Thoracic aorta (tissue), 2 donors: ENCODE measurements at regions not wholly inside any gene's neighbourhood (a gene's known extent, or its start where the extent isn't known, plus 50 kb on each side); places are given as distances from the start of the nearest gene placed in this dataset.

Source experiments
- ATAC-seq: fragments of 150-250 bp; one replicate; pipeline ENCODE4 v1.8.0; 2017; ENCODE audit warnings: low read depth; ENCODE audit not compliant: insufficient number of reproducible peaks, low FRiP score
- DNase-seq: peaks from one replicate; pipeline ENCODE4 v3.0.0-alpha.2; 2020; ENCODE audit warnings: low spot score
- H3K27ac ChIP-seq, 2 donors: fragments of 200-600 bp; sonication (generic); 1 replicate in 1 of 2; 2 replicates in 1 of 2; pipeline ENCODE4 v1.5.1; 2016; ENCODE audit warnings: mild to moderate bottlenecking in 2 of 2, moderate library complexity in 2 of 2
- H3K27me3 ChIP-seq: fragments of 200-600 bp; sonication (generic); replicated peaks from 2 replicates; pipeline ENCODE4 v1.6.0; 2016; ENCODE audit warnings: mild to moderate bottlenecking; ENCODE audit not compliant: insufficient read depth
- H3K36me3 ChIP-seq: fragments of 200-600 bp; sonication (generic); one replicate; pipeline ENCODE4 v1.5.1; 2016
- H3K4me1 ChIP-seq, 2 donors: fragments of 200-600 bp; sonication (generic); 1 replicate in 1 of 2; 2 replicates in 1 of 2; pipeline versions ENCODE4 v1.5.1 to v1.6.0; 2016; ENCODE audit warnings: low read depth in 2 of 2, mild to moderate bottlenecking in 1 of 2; ENCODE audit not compliant: control insufficient read depth in 1 of 2
- H3K4me3 ChIP-seq: fragments of 200-600 bp; sonication (generic); 2 replicates; pipeline ENCODE4 v1.5.1; 2016; ENCODE audit warnings: mild to moderate bottlenecking
- H3K9me3 ChIP-seq: fragments of 200-600 bp; sonication (generic); 2 replicates; pipeline ENCODE4 v1.5.1; 2016
- CTCF ChIP-seq: fragments of 200-600 bp; sonication (generic); IDR thresholded peaks from one replicate; pipeline ENCODE4 v1.5.1; 2019; ENCODE audit warnings: antibody characterized with exemption

- DNase-seq (no peak), ATAC-seq (no peak)
- Histone ChIP-seq H3K36me3 (no peaks in the 10 kb centered on the region), H3K27me3 (no peaks in the 10 kb centered on the region), H3K4me1 (no peaks in the 10 kb centered on the region), H3K9me3 (no peaks in the 10 kb centered on the region), H3K27ac (no peak overlapping the region), H3K4me3 (no peak overlapping the region)
- no peak for TF ChIP-seq CTCF
Observed at GRCh38 chr1:60949826-60950197, 132.5 kb upstream of the NFIA start.

- Histone ChIP-seq H3K36me3 (no peaks in the 10 kb centered on the region), H3K9me3 (no peaks in the 10 kb centered on the region), H3K4me1 (no peaks in the 10 kb centered on the region), H3K27ac (no peak overlapping the region), H3K27me3 (no peaks in the 10 kb centered on the region), H3K4me3 (no peak overlapping the region)
- DNase-seq (no peak), ATAC-seq (no peak)
- no peak for TF ChIP-seq CTCF
Observed at GRCh38 chr1:60949154-60949825, 133.1 kb upstream of the NFIA start.

- H3K36me3 ChIP-seq: no peaks in the 10 kb centered on the region
- no peaks in the 10 kb centered on the region for H3K9me3 ChIP-seq
- H3K4me3 ChIP-seq: no peak overlapping the region
- H3K4me1 ChIP-seq: no peaks in the 10 kb centered on the region
- no peak overlapping the region for H3K27ac ChIP-seq
- ATAC-seq: no peak
- TF ChIP-seq CTCF: no peak
- no peak for DNase-seq
- H3K27me3 ChIP-seq: no peaks in the 10 kb centered on the region
Observed at GRCh38 chr1:60948486-60948885, 133.9 kb upstream of the NFIA start.

- no peak for DNase-seq
- ATAC-seq: no peak
Observed at GRCh38 chr1:60947367-60947766, 135.0 kb upstream of the NFIA start.

More at GRCh38 chr1:60947367-60947766, 135.0 kb upstream of the NFIA start:
- H3K4me1 ChIP-seq: no peaks in the 10 kb centered on the region
- H3K36me3 ChIP-seq: no peaks in the 10 kb centered on the region
- H3K27ac ChIP-seq: no peak overlapping the region
- no peaks in the 10 kb centered on the region for H3K27me3 ChIP-seq
- no peak overlapping the region for H3K4me3 ChIP-seq
- no peaks in the 10 kb centered on the region for H3K9me3 ChIP-seq
- TF ChIP-seq CTCF: no peak
